ENCODE measurements at regions not wholly inside any gene's neighbourhood (a gene's known extent, or its start where the extent isn't known, plus 50 kb on each side); places are given as distances from the start of the nearest gene placed in this dataset.

DNA sequence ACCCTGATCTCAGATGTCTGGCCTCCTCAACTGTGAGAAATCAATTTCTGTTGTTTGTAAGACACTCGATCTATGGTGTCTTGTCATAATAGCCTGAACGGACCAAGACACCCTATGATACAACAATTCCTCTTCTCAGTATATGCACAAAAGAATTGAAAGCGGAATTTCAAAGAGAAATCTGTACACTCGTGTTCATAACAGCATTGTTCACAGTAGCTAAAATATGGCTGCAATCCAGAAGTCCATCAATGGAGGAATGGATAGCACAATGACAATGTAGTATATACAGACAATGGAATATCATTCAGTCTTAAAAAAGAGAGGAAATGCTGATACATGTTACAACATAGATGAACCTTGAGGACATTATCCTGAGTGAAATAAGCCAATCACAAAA, 354.6 kb downstream of the SFMBT2 start:
- TF ChIP-seq, protein P1, sequence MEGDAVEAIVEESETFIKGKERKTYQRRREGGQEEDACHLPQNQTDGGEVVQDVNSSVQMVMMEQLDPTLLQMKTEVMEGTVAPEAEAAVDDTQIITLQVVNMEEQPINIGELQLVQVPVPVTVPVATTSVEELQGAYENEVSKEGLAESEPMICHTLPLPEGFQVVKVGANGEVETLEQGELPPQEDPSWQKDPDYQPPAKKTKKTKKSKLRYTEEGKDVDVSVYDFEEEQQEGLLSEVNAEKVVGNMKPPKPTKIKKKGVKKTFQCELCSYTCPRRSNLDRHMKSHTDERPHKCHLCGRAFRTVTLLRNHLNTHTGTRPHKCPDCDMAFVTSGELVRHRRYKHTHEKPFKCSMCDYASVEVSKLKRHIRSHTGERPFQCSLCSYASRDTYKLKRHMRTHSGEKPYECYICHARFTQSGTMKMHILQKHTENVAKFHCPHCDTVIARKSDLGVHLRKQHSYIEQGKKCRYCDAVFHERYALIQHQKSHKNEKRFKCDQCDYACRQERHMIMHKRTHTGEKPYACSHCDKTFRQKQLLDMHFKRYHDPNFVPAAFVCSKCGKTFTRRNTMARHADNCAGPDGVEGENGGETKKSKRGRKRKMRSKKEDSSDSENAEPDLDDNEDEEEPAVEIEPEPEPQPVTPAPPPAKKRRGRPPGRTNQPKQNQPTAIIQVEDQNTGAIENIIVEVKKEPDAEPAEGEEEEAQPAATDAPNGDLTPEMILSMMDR (tag by site-specific recombination; IDR thresholded peaks at IDR 0.05), result no peak
- TF ChIP-seq, protein P2, sequence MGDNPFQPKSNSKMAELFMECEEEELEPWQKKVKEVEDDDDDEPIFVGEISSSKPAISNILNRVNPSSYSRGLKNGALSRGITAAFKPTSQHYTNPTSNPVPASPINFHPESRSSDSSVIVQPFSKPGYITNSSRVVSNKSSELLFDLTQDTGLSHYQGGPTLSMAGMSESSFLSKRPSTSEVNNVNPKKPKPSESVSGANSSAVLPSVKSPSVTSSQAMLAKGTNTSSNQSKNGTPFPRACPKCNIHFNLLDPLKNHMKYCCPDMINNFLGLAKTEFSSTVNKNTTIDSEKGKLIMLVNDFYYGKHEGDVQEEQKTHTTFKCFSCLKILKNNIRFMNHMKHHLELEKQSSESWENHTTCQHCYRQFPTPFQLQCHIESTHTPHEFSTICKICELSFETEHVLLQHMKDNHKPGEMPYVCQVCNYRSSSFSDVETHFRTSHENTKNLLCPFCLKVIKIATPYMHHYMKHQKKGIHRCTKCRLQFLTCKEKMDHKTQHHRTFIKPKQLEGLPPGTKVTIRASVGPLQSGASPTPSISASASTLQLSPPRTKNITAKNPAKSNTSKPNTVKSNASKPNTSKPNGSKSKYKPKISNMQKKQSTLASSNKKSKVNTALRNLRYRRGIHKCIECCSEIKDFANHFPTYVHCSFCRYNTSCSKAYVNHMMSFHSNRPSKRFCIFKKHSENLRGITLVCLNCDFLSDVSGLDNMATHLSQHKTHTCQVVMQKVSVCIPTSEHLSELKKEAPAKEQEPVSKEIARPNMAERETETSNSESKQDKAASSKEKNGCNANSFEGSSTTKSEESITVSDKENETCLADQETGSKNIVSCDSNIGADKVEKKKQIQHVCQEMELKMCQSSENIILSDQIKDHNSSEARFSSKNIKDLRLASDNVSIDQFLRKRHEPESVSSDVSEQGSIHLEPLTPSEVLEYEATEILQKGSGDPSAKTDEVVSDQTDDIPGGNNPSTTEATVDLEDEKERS (tag by site-specific recombination; IDR thresholded peaks at IDR 0.05), result no peak
- no peak for TF ChIP-seq ZBTB21 (tag by site-specific recombination; IDR thresholded peaks at IDR 0.05)
- no peak for TF ChIP-seq KLF16 (tag by site-specific recombination; IDR thresholded peaks at IDR 0.05)
- no peak for TF ChIP-seq HOXA7 (CRISPR knock-in tag; IDR thresholded peaks at IDR 0.05; ENCODE audit: borderline replicate concordance)
- no peak for TF ChIP-seq ZFP37 (tag by site-specific recombination; IDR thresholded peaks at IDR 0.05)
- TF ChIP-seq ZNF112 (tag by site-specific recombination; IDR thresholded peaks at IDR 0.05), result no peak
- TF ChIP-seq, protein P3, sequence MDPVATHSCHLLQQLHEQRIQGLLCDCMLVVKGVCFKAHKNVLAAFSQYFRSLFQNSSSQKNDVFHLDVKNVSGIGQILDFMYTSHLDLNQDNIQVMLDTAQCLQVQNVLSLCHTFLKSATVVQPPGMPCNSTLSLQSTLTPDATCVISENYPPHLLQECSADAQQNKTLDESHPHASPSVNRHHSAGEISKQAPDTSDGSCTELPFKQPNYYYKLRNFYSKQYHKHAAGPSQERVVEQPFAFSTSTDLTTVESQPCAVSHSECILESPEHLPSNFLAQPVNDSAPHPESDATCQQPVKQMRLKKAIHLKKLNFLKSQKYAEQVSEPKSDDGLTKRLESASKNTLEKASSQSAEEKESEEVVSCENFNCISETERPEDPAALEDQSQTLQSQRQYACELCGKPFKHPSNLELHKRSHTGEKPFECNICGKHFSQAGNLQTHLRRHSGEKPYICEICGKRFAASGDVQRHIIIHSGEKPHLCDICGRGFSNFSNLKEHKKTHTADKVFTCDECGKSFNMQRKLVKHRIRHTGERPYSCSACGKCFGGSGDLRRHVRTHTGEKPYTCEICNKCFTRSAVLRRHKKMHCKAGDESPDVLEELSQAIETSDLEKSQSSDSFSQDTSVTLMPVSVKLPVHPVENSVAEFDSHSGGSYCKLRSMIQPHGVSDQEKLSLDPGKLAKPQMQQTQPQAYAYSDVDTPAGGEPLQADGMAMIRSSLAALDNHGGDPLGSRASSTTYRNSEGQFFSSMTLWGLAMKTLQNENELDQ (tag by site-specific recombination; IDR thresholded peaks at IDR 0.05; ENCODE audit: low read depth), result no peak
- no peak for TF ChIP-seq TCF7L2 (IDR thresholded peaks at IDR 0.05; ENCODE audit: borderline replicate concordance, low read depth, low read length)
- TF ChIP-seq ZNF768 (tag by site-specific recombination; IDR thresholded peaks at IDR 0.05), result no peak
- TF ChIP-seq, protein P4, sequence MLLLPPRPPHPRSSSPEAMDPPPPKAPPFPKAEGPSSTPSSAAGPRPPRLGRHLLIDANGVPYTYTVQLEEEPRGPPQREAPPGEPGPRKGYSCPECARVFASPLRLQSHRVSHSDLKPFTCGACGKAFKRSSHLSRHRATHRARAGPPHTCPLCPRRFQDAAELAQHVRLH (tag by site-specific recombination; IDR thresholded peaks at IDR 0.05), result no peak
- TF ChIP-seq ZNF473 (tag by site-specific recombination; IDR thresholded peaks at IDR 0.05), result no peak
- no peak for TF ChIP-seq ZNF701 (tag by site-specific recombination; IDR thresholded peaks at IDR 0.05)

All from HEK293 (cell line).